Bronchial epithelial cell (primary cell): ENCODE measurements at regions not wholly inside any gene's neighbourhood (a gene's known extent, or its start where the extent isn't known, plus 50 kb on each side); places are given as distances from the start of the nearest gene placed in this dataset.

Experiments used
- DNase-seq: peaks from one replicate; pipeline ENCODE4 v3.0.0-alpha.2; 2010; ENCODE audit warnings: low read depth
- FAIRE-seq: peaks from 2 replicates; lab custom pipeline; 2011; peaks lifted over from hg19 to GRCh38; lab: Jason Lieb, UNC
- H3K27me3 ChIP-seq: 2 replicates; pipeline ENCODE4 v1.5.1; 2011; ENCODE audit warnings: low read length; ENCODE audit not compliant: control insufficient read depth, insufficient read depth
- H3K36me3 ChIP-seq: 2 replicates; pipeline ENCODE4 v1.5.1; 2011; ENCODE audit warnings: low read length; ENCODE audit not compliant: control insufficient read depth, insufficient read depth
- H3K4me3 ChIP-seq: 2 replicates; pipeline ENCODE4 v1.5.1; 2011; ENCODE audit warnings: mild to moderate bottlenecking, low read depth, low read length, control low read depth
- TF ChIP-seq, protein P1 (sequence below): IDR thresholded peaks from 2 replicates; pipeline ENCODE4 v1.5.1; 2011; ENCODE audit warnings: mild to moderate bottlenecking, moderate library complexity, low read length, control low read depth, inconsistent platforms; ENCODE audit not compliant: insufficient read depth, severe bottlenecking

DNA sequence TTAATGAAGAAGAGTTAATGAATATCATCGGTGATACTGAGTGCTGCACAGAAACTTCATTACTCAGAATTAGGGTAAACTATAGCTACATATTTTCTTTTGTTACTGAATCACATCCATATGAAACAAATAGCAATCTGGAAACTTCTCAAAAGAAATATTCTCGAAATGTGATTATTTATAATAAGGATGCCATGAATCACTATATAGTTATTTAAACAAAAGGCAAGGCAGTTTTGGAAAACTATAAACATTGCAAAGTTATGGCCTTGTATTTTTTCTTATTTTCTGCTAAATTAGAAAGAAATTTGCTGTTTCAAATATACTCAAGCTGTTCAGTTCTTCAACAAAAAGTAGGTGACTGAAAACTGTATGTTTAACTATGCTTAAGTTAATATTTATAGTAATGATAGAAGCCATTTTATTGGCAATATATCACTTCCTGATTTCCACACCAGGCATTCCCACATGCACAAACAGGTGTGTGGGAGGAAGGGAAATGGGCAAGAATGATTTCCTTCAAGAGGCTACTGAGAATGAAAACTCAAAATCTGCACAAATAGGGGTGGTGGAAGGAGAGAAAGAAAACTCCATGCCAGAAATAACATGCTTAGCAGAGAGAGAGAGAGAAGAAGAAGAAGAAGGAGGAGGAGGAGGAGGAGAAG lies 74.5 kb upstream of the FRY start:
- Histone ChIP-seq H3K4me3 (no peak overlapping the region), H3K36me3 (no peaks in the 10 kb centered on the region), H3K27me3 (no peaks in the 10 kb centered on the region)
- no peak for FAIRE-seq
- TF ChIP-seq, protein P1, sequence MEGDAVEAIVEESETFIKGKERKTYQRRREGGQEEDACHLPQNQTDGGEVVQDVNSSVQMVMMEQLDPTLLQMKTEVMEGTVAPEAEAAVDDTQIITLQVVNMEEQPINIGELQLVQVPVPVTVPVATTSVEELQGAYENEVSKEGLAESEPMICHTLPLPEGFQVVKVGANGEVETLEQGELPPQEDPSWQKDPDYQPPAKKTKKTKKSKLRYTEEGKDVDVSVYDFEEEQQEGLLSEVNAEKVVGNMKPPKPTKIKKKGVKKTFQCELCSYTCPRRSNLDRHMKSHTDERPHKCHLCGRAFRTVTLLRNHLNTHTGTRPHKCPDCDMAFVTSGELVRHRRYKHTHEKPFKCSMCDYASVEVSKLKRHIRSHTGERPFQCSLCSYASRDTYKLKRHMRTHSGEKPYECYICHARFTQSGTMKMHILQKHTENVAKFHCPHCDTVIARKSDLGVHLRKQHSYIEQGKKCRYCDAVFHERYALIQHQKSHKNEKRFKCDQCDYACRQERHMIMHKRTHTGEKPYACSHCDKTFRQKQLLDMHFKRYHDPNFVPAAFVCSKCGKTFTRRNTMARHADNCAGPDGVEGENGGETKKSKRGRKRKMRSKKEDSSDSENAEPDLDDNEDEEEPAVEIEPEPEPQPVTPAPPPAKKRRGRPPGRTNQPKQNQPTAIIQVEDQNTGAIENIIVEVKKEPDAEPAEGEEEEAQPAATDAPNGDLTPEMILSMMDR, result no peak
- DNase-seq, result no peak

DNA sequence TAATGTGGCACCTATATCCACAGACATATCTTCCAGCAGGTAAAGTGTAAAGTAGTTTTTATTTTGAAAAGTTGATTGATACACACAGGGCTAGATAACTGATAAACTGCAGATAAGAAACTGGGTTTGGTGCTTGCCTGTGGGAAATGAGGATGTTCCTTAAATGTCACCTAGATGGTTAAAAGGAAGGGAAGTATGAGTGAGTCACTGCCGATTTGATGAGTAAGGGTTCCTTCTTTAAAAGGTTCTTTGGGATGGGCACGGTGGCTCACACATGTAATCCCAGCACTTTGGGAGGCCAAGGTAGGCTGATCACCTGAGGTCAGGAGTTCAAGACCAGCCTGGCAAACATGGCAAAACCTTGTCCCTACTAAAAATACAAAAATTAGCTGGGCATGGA lies 73.8 kb upstream of the FRY start:
- TF ChIP-seq, protein P1, result no peak
- Histone ChIP-seq H3K36me3 (no peaks in the 10 kb centered on the region), H3K27me3 (no peaks in the 10 kb centered on the region), H3K4me3 (no peak overlapping the region)
- DNase-seq (peak; percentile 32), FAIRE-seq (no peak)

DNA sequence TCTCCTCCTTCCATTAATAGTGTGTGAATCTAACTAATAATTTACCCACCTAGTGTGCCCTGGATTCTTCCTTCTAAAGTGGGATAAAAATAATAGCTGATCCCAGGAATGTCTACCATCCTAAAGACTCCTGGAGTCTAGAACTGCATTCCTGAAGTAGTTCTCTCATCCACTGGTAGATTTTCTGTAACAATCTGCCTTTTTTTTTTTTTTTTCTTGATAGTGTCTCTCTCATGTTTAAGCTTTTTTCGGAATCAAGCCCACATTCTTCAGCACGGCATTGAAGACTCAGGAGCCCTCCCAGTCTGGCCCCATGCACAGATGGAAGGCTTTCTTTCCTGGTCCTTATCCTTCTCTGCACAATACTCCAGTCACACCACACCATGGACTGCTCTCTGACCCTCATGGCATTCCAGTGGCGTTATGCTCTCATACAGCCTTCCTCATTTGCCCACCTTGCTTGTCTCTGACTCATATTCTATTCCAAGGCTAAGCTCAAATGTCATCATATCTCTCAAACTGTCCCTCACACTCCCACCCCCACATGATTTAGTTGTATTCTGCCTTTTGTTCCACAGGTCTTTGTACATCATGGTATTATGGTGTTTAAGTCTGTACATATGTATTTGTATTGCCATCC lies 68.7 kb upstream of the FRY start:
- no peak for FAIRE-seq

DNA sequence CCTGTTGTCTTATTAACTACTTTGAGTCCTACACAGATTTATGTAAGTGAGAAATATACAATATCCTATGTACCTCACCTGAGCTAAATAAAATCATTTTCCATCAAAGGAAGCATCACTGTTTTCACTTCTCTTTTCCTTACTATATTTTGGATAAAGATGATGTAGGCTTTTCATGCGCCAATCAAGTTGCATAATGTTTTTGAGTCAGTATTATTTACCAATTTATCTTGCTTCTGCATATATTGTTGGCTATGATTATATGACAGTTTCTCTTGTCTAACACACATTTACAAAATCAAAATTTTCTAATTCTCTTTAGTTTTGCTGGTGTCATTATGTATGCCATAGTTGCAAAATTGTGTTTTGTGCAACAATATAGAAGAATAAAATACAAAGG lies 67.9 kb upstream of the FRY start:
- Histone ChIP-seq H3K27me3 (no peaks in the 10 kb centered on the region), H3K36me3 (no peaks in the 10 kb centered on the region), H3K4me3 (no peak overlapping the region)
- FAIRE-seq, result no peak
- TF ChIP-seq, protein P1, result no peak
- no peak for DNase-seq

More for the DNA sequence above, 68.7 kb upstream of the FRY start:
- Histone ChIP-seq H3K27me3 (no peaks in the 10 kb centered on the region), H3K4me3 (no peak overlapping the region), H3K36me3 (no peaks in the 10 kb centered on the region)
- DNase-seq, result no peak
- TF ChIP-seq, protein P1, result no peak

DNA sequence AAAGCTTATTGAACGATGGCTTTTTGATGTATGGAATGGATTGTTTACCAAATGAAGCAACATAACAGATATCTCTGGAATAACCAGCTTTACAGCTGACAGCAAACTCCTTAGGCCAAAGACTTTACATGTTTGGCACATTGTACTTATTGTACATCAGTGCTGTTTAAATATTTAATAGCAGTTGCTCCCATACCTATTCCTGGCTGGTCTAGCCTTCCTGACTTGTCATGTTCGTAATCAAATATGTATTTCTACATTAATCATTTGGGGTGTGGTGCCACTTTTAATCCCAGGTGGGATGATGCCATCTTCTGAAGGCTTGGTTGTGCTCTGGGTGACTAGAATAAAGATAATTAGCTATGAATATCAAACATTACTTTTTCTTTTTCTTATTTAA lies 67.4 kb upstream of the FRY start:
- peak; percentile 66 for DNase-seq
- Histone ChIP-seq H3K4me3 (no peak overlapping the region), H3K27me3 (no peaks in the 10 kb centered on the region), H3K36me3 (no peaks in the 10 kb centered on the region)
- TF ChIP-seq, protein P1, result no peak
- FAIRE-seq, result no peak
